Mesendoderm (in vitro differentiated cells): ENCODE measurements at regions not wholly inside any gene's neighbourhood (a gene's known extent, or its start where the extent isn't known, plus 50 kb on each side); places are given as distances from the start of the nearest gene placed in this dataset.
"Not testable (repeated sequence)": the region's sequence is repeated elsewhere in the genome, so short reads cannot be mapped to it uniquely, and the experiment has no call there.

ENCODE experiments used
- DNase-seq: peaks from one replicate; pipeline ENCODE4 v3.0.0; 2013
- H2AK5ac ChIP-seq: 2 replicates; pipeline ENCODE4 v1.6.1; 2013; ENCODE audit warnings: low read length, inconsistent platforms
- H2BK120ac ChIP-seq: 2 replicates; pipeline ENCODE4 v1.6.1; 2013; ENCODE audit warnings: low read depth, mild to moderate bottlenecking, low read length, moderate library complexity, mixed read lengths
- H2BK15ac ChIP-seq: replicated peaks from 2 replicates; pipeline ENCODE4 v1.6.1; 2013; ENCODE audit warnings: low read depth, mild to moderate bottlenecking, moderate library complexity
- H2BK5ac ChIP-seq: 2 replicates; pipeline ENCODE4 v1.6.1; 2013; ENCODE audit warnings: low read length, inconsistent platforms
- H3K18ac ChIP-seq: 2 replicates; pipeline ENCODE4 v1.6.1; 2013; ENCODE audit warnings: mild to moderate bottlenecking, low read length, mixed read lengths
- H3K23ac ChIP-seq: one replicate; pipeline ENCODE4 v1.6.1; 2013; ENCODE audit warnings: low read length
- H3K27ac ChIP-seq: 2 replicates; pipeline ENCODE4 v1.5.1; 2013; ENCODE audit warnings: low read depth, mild to moderate bottlenecking, inconsistent platforms, low read length, moderate library complexity
- H3K27me3 ChIP-seq: 2 replicates; pipeline ENCODE4 v1.6.1; 2013; ENCODE audit warnings: low read length, control low read depth, mild to moderate bottlenecking, inconsistent platforms; ENCODE audit not compliant: insufficient read depth, poor library complexity
- H3K36me3 ChIP-seq: 2 replicates; pipeline ENCODE4 v1.6.1; 2013; ENCODE audit warnings: low read length, inconsistent platforms; ENCODE audit not compliant: control insufficient read depth, insufficient read depth
- H3K4ac ChIP-seq: one replicate; pipeline ENCODE4 v1.6.1; 2013; ENCODE audit warnings: low read depth, mild to moderate bottlenecking, low read length, moderate library complexity
- H3K4me1 ChIP-seq: 2 replicates; pipeline ENCODE4 v1.6.1; 2013; ENCODE audit warnings: low read depth, low read length, inconsistent platforms; ENCODE audit not compliant: control insufficient read depth
- H3K4me2 ChIP-seq: 2 replicates; pipeline ENCODE4 v1.6.1; 2013; ENCODE audit warnings: low read length
- H3K4me3 ChIP-seq: 2 replicates; pipeline ENCODE4 v1.5.1; 2013; ENCODE audit warnings: mild to moderate bottlenecking, low read length
- H3K56ac ChIP-seq: one replicate; pipeline ENCODE4 v1.6.1; 2013; ENCODE audit warnings: low read length
- H3K79me1 ChIP-seq: 2 replicates; pipeline ENCODE4 v1.6.1; 2013; ENCODE audit warnings: low read length, inconsistent platforms
- H3K79me2 ChIP-seq: 2 replicates; pipeline ENCODE4 v1.6.1; 2013; ENCODE audit warnings: mild to moderate bottlenecking, low read length; ENCODE audit not compliant: control insufficient read depth, insufficient read depth
- H3K9ac ChIP-seq: 2 replicates; pipeline ENCODE4 v1.6.1; 2013; ENCODE audit warnings: low read length, inconsistent platforms
- H4K5ac ChIP-seq: one replicate; pipeline ENCODE4 v1.6.1; 2013; ENCODE audit warnings: low read length
- H4K8ac ChIP-seq: one replicate; pipeline ENCODE4 v1.6.1; 2013; ENCODE audit warnings: low read depth, mild to moderate bottlenecking, control low read depth, low read length, moderate library complexity
- WGBS: extraction: QIAGEN DNeasy Blood & Tissue Kit; methylation state at CpG from one replicate; pipeline ENCODE4 v1.1.7; 2013; ENCODE audit warnings: low lambda C conversion rate, missing lambda C conversion rate; ENCODE audit not compliant: insufficient coverage; ENCODE audit errors: extremely low coverage; 5-methylcytosine and 5-hydroxymethylcytosine counted together

DNA sequence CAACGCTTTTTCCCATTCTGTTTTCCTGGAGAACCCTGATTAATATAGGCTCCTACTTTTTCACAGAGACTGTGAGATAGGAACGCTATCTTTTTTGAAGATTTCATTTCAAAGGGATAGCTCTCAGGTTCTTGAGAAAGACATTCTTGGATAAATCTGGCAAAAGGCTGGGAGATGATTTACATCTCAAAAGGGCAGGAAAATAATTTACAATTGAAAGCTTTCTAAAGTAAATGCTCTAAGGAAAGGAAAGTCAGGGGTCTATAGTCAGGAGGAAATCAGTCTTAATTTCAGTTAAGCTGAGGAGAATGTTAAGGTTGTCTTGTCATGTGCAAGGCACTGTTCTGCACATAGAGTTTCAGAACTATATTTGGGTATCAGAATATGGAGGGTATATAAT, 278.8 kb downstream of the KIF20B start:
- Histone ChIP-seq H3K9ac (no peak overlapping the region), H3K4ac (no peak overlapping the region), H2BK5ac (no peak overlapping the region), H3K4me1 (no peaks in the 10 kb centered on the region), H3K18ac (no peak overlapping the region), H2AK5ac (no peak overlapping the region), H3K27ac (no peak overlapping the region), H3K36me3 (no peaks in the 10 kb centered on the region), H3K27me3 (no peaks in the 10 kb centered on the region), H2BK15ac (no peak overlapping the region), H2BK120ac (no peak overlapping the region), H3K56ac (no peak overlapping the region), H3K79me1 (no peaks in the 10 kb centered on the region), H3K4me2 (no peak overlapping the region), H4K8ac (no peak overlapping the region), H3K23ac (no peak overlapping the region), H4K5ac (no peak overlapping the region), H3K4me3 (no peak overlapping the region), H3K79me2 (no peaks in the 10 kb centered on the region)
- WGBS = no CpG with 5 or more reads among the region's 2 CpGs
- no peak for DNase-seq

DNA sequence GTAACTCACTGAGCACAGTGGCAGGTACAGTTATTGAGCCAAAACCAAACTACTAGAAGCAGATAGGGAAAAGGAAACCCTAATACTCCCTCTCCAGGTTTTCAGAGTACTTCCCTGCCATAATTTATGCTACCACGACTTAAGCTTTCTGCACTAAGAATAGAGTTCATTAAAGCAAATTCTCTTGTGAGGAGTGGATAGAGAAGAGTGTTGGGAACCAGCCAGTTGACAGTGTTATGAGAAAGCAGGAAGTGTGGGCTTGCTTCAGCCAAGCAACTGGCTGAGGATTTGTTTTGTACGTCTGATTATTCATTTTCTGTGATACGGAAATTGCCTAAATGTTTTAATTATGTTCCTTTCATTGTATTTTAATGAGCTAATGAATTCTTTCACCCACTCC, 280.5 kb downstream of the KIF20B start:
- no peak overlapping the region for H3K9ac ChIP-seq
- no peak overlapping the region for H2BK5ac ChIP-seq
- WGBS = no CpG with 5 or more reads among the region's 3 CpGs
- no peak overlapping the region for H3K23ac ChIP-seq
- H3K27me3 ChIP-seq = no peaks in the 10 kb centered on the region
- no peak overlapping the region for H4K8ac ChIP-seq
- no peaks in the 10 kb centered on the region for H3K79me1 ChIP-seq
- H3K4me1 ChIP-seq = no peaks in the 10 kb centered on the region
- no peak overlapping the region for H2BK120ac ChIP-seq
- no peak overlapping the region for H3K27ac ChIP-seq
- H3K79me2 ChIP-seq = no peaks in the 10 kb centered on the region
- H3K56ac ChIP-seq = no peak overlapping the region
- no peak overlapping the region for H3K4me3 ChIP-seq
- no peak overlapping the region for H2BK15ac ChIP-seq
- no peak overlapping the region for H2AK5ac ChIP-seq
- no peak for DNase-seq
- no peak overlapping the region for H3K4ac ChIP-seq
- H3K36me3 ChIP-seq = no peaks in the 10 kb centered on the region
- H4K5ac ChIP-seq = no peak overlapping the region
- no peak overlapping the region for H3K4me2 ChIP-seq
- no peak overlapping the region for H3K18ac ChIP-seq

DNA sequence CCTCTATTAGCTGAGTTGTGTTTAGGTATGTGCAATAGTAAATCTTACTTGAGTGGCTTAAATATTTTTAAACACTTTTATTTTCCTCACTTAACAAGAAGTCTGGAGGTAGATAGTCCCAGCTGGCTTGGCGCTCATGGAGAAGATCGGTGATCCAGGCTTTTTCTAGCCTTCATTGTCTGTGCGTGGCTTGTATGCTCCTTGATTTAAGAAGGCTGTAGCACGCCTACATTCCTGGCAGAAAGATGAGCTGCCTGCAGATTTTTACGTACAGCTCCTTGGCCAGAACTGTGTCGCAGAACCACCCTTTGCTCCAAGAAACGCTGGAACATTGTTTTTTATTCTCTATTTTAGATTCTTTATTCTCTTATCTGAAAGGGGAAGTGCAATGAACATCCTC, 284.1 kb downstream of the KIF20B start:
- H2BK120ac ChIP-seq = no peak overlapping the region
- no peak overlapping the region for H2BK5ac ChIP-seq
- no peaks in the 10 kb centered on the region for H3K4me1 ChIP-seq
- H3K4me2 ChIP-seq = no peak overlapping the region
- H4K5ac ChIP-seq = no peak overlapping the region
- H3K23ac ChIP-seq = no peak overlapping the region
- no peaks in the 10 kb centered on the region for H3K79me1 ChIP-seq
- no peaks in the 10 kb centered on the region for H3K36me3 ChIP-seq
- H2BK15ac ChIP-seq = no peak overlapping the region
- no peak overlapping the region for H3K27ac ChIP-seq
- no peak overlapping the region for H3K4me3 ChIP-seq
- no peak overlapping the region for H3K18ac ChIP-seq
- DNase-seq = no peak
- no peak overlapping the region for H4K8ac ChIP-seq
- no peak overlapping the region for H2AK5ac ChIP-seq
- no peak overlapping the region for H3K4ac ChIP-seq
- H3K79me2 ChIP-seq = no peaks in the 10 kb centered on the region
- no peak overlapping the region for H3K56ac ChIP-seq
- no peak overlapping the region for H3K9ac ChIP-seq
- WGBS = no CpG with 5 or more reads among the region's 7 CpGs
- H3K27me3 ChIP-seq = no peaks in the 10 kb centered on the region

DNA sequence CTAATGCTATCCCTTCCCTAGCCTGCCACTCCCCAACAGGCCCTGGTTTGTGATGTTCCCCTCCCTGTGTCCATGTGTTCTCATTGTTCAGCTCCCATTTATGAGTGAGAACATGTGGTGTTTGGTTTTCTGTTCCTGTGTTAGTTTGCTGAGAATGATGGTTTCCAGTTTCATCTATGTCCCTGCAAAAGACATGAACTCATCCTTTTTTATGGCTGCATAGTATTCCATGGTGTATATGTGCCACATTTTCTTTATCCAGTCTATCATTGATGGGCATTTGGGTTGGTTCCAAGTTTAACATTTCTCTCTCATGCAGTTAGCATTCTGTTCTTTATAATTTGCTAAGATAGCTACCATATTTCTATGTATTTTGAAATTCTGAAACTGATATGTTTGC, 287.0 kb downstream of the KIF20B start:
- H3K27me3 ChIP-seq, H3K4me1 ChIP-seq, H3K27ac ChIP-seq, H3K9ac ChIP-seq, H3K18ac ChIP-seq, DNase-seq, H4K8ac ChIP-seq, H4K5ac ChIP-seq, H3K4ac ChIP-seq, H3K4me2 ChIP-seq, H2AK5ac ChIP-seq, H3K36me3 ChIP-seq, H3K4me3 ChIP-seq, H2BK5ac ChIP-seq, H3K79me1 ChIP-seq, H2BK120ac ChIP-seq, H3K79me2 ChIP-seq, H2BK15ac ChIP-seq, H3K23ac ChIP-seq, H3K56ac ChIP-seq: not testable (repeated sequence)

DNA sequence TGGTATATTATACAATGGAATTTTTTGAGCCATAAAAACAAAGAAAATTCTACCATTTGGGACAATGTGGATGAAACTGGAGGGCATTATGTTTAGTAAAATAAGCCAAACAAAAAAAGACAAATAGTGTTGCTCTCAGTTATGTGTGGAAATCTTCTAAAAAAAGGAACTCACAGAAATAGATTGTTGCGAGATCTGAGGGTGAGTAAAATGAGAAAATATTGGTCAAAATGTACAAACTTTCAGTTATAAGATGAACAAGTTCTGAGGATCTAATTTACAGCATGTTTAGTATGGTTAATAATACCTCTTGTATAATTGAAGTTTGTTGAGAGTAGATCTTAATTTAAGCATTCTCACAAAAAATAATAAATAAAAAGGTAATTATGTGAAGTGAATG, 291.2 kb downstream of the KIF20B start:
- H3K56ac ChIP-seq = no peak overlapping the region
- H3K36me3 ChIP-seq = no peaks in the 10 kb centered on the region
- H4K8ac ChIP-seq = no peak overlapping the region
- no peak overlapping the region for H3K4ac ChIP-seq
- no peaks in the 10 kb centered on the region for H3K27me3 ChIP-seq
- H2BK5ac ChIP-seq = no peak overlapping the region
- H3K4me3 ChIP-seq = no peak overlapping the region
- H3K23ac ChIP-seq = no peak overlapping the region
- H3K9ac ChIP-seq = no peak overlapping the region
- H3K18ac ChIP-seq = no peak overlapping the region
- H3K79me1 ChIP-seq = no peaks in the 10 kb centered on the region
- no peak overlapping the region for H4K5ac ChIP-seq
- no CpG with 5 or more reads among the region's 1 CpG for WGBS
- H3K27ac ChIP-seq = no peak overlapping the region
- no peak overlapping the region for H2BK15ac ChIP-seq
- no peak overlapping the region for H3K4me2 ChIP-seq
- no peak overlapping the region for H2BK120ac ChIP-seq
- DNase-seq = no peak
- no peaks in the 10 kb centered on the region for H3K4me1 ChIP-seq
- H2AK5ac ChIP-seq = no peak overlapping the region
- H3K79me2 ChIP-seq = no peaks in the 10 kb centered on the region

DNA sequence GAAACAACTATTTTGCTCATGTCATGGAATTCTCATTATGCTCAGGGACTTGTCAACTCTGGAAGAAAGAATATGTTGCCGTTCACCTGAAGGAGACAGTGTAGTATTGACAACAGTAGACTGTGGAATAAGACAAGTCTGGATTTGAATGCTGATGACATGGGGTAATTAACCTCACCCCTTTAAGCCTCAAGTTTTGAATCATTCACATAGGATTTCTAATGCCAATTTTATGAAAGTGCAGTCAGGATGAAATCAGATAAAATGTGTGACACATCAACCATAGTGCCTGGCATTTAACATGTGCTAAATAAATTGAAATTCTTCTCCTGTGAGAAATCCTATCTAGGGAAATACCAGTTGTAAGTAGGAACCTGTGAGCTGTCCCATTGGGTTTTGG, 305.8 kb downstream of the KIF20B start:
- Histone ChIP-seq H3K27ac (no peak overlapping the region), H3K9ac (no peak overlapping the region), H4K5ac (no peak overlapping the region), H3K4me3 (no peak overlapping the region), H3K4me1 (no peaks in the 10 kb centered on the region), H2AK5ac (no peak overlapping the region), H3K36me3 (no peaks in the 10 kb centered on the region), H3K23ac (no peak overlapping the region), H3K79me2 (no peaks in the 10 kb centered on the region), H3K56ac (no peak overlapping the region), H2BK15ac (no peak overlapping the region), H4K8ac (no peak overlapping the region), H3K4ac (no peak overlapping the region), H2BK120ac (no peak overlapping the region), H2BK5ac (no peak overlapping the region), H3K79me1 (no peaks in the 10 kb centered on the region), H3K18ac (no peak overlapping the region), H3K27me3 (no peaks in the 10 kb centered on the region), H3K4me2 (no peak overlapping the region)
- DNase-seq = peak; percentile 17
- no CpG with 5 or more reads among the region's 1 CpG for WGBS
